ENCODE measurements at regions not wholly inside any gene's neighbourhood (a gene's known extent, or its start where the extent isn't known, plus 50 kb on each side); places are given as distances from the start of the nearest gene placed in this dataset. TPM values are rescaled to one million over a fixed set of nuclear protein-coding genes. Genes with fewer than 3 reads are reported as not detected.

Small RNAs in the stretch of these regions (small RNA-seq; reads per million reads assigned to genes)
- not detected for gene AL627313.1 (ENCODE audit: insufficient read depth)
- gene RF01210 (ENCODE audit: insufficient read depth) = not detected

Data from H1 (cell line).